Liver (tissue), 8 donors: ENCODE measurements at regions not wholly inside any gene's neighbourhood (a gene's known extent, or its start where the extent isn't known, plus 50 kb on each side); places are given as distances from the start of the nearest gene placed in this dataset.

Source experiments
- DNase-seq: peaks from one replicate; pipeline ENCODE4 v3.0.0-alpha.2; 2017; ENCODE audit warnings: low spot score
- H3K27ac ChIP-seq, 2 donors: one replicate each; pipeline ENCODE4 v1.7.0; 2013; ENCODE audit warnings: inconsistent platforms in 2 of 2, low read length in 2 of 2, control low read depth in 1 of 2, low read depth in 1 of 2, mild to moderate bottlenecking in 1 of 2
- H3K27me3 ChIP-seq, 4 donors: one replicate each; pipeline versions ENCODE4 v1.6.1 to v1.7.0; 2013; ENCODE audit warnings: low read length in 3 of 4, inconsistent platforms in 1 of 4, mild to moderate bottlenecking in 1 of 4, moderate library complexity in 1 of 4; ENCODE audit not compliant: control insufficient read depth in 4 of 4, insufficient read depth in 4 of 4
- H3K36me3 ChIP-seq, 4 donors: one replicate each; pipeline versions ENCODE4 v1.6.1 to v1.7.0; 2013; ENCODE audit warnings: low read length in 3 of 4, mild to moderate bottlenecking in 3 of 4, low read depth in 1 of 4, moderate library complexity in 1 of 4; ENCODE audit not compliant: control insufficient read depth in 4 of 4, insufficient read depth in 3 of 4
- H3K4me1 ChIP-seq, 4 donors: one replicate each; pipeline versions ENCODE4 v1.6.1 to v1.7.0; 2013; ENCODE audit warnings: low read length in 3 of 4, mild to moderate bottlenecking in 3 of 4, moderate library complexity in 1 of 4; ENCODE audit not compliant: control insufficient read depth in 4 of 4, insufficient read depth in 4 of 4
- H3K4me3 ChIP-seq, 3 donors: one replicate each; pipeline versions ENCODE4 v1.6.1 to v1.7.0; 2013; ENCODE audit warnings: low read length in 3 of 3, control low read depth in 1 of 3, low read depth in 1 of 3, mild to moderate bottlenecking in 1 of 3
- H3K9ac ChIP-seq, 2 donors: one replicate each; pipeline ENCODE4 v1.7.0; 2013; ENCODE audit warnings: low read length in 2 of 2, mild to moderate bottlenecking in 2 of 2, moderate library complexity in 2 of 2, control low read depth in 1 of 2, low read depth in 1 of 2
- H3K9me3 ChIP-seq, 4 donors: one replicate each; pipeline versions ENCODE4 v1.6.1 to v1.7.0; 2013; ENCODE audit warnings: low read length in 3 of 4; ENCODE audit not compliant: control insufficient read depth in 4 of 4
- EGR1 ChIP-seq, 2 donors: IDR thresholded peaks; 2 replicates each; pipeline ENCODE4 v1.6.1; 2016 to 2018; ENCODE audit warnings: antibody characterized with exemption in 2 of 2, low read depth in 2 of 2
- FOXA1 ChIP-seq: IDR thresholded peaks from 2 replicates; pipeline ENCODE4 v1.6.1; 2016; ENCODE audit warnings: antibody characterized with exemption
- FOXA2 ChIP-seq: IDR thresholded peaks from 2 replicates; pipeline ENCODE4 v1.6.1; 2016; ENCODE audit warnings: antibody characterized with exemption
- JUND ChIP-seq, 2 donors: IDR thresholded peaks; 2 replicates each; pipeline ENCODE4 v1.6.1; 2016; ENCODE audit warnings: antibody characterized with exemption in 2 of 2
- RAD21 ChIP-seq, 2 donors: IDR thresholded peaks; 2 replicates each; pipeline ENCODE4 v1.6.1; 2016; ENCODE audit warnings: antibody characterized with exemption in 2 of 2, mild to moderate bottlenecking in 2 of 2
- SP1 ChIP-seq: IDR thresholded peaks from 2 replicates; pipeline ENCODE4 v1.6.1; 2018; ENCODE audit warnings: antibody characterized with exemption, mild to moderate bottlenecking
- TAF1 ChIP-seq: conservative IDR thresholded peaks from 2 replicates; pipeline ENCODE4 v1.6.1; 2016; ENCODE audit warnings: antibody characterized with exemption, mild to moderate bottlenecking
- WGBS: extraction: QIAGEN DNeasy Blood & Tissue Kit; methylation state at CpG from one replicate; pipeline ENCODE4 v1.1.7; 2013; 5-methylcytosine and 5-hydroxymethylcytosine counted together
- TF ChIP-seq, protein P1 (sequence below): IDR thresholded peaks from 2 replicates; pipeline ENCODE4 v1.6.1; 2016; ENCODE audit warnings: antibody characterized with exemption
- TF ChIP-seq, protein P2 (sequence below): IDR thresholded peaks from 2 replicates; pipeline ENCODE4 v1.6.1; 2016; ENCODE audit warnings: antibody characterized with exemption
- TF ChIP-seq, protein P3 (sequence below): IDR thresholded peaks from 2 replicates; pipeline ENCODE4 v1.6.1; 2016; ENCODE audit warnings: antibody characterized with exemption
- TF ChIP-seq, protein P4 (sequence below): fragments of 150-350 bp; IDR thresholded peaks from 2 replicates; pipeline ENCODE4 v1.5.1; 2017; ENCODE audit warnings: improper control_type of control experiment, low read depth, low read length; ENCODE audit not compliant: missing input control
- donor health status: healthy.
- donor health status: healthy.
- donor health status: healthy.
- donor health status: healthy.
- donor health status: healthy.

DNA sequence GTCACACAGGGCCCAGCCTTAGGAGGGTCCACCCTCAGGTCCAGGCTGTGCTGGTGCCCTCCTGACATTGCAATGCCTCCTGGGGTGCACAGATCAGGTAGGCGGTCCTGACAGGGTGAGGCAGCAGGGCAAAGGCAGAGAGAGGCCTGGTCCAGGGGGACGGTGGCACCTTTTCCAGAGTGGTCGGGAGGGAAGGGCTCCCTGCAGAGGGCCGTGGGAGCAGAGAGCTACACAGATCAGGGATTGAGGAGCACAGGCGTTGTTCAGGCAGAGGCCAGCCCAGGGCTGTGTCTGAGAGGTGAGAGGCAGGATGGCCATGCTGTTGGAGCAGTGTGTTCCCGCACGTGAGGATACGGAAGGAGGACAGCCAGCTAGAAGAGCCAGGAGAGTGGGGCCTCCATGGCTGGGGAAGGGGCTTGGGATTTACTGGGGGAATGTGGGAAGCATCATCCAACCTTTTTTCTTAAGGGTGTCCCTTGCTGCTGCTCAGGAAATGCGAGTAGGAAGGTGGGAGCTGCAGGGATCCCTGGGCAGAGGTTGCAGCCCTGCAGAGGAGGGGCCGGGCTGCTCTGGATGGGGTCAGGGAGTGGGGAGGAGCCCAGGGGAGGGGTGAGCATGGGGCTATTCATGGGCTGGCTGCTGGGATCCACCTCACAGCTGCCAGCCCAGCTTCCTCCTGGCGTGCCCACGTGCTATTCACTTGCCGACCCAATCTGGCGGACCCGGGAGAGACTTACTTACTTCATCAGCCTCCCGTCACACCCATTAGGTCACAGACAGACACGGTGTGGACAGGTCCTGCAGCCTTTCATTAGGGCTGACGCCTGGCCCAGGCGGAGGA, 1516.4 kb downstream of the TBC1D22A start:
- peaks cover 0 to 1% (median 0%) of the 10 kb centered on the region in 4 donors for H3K9me3 ChIP-seq
- 65% methylated on average over 19 of the region's 19 CpGs for WGBS

DNA sequence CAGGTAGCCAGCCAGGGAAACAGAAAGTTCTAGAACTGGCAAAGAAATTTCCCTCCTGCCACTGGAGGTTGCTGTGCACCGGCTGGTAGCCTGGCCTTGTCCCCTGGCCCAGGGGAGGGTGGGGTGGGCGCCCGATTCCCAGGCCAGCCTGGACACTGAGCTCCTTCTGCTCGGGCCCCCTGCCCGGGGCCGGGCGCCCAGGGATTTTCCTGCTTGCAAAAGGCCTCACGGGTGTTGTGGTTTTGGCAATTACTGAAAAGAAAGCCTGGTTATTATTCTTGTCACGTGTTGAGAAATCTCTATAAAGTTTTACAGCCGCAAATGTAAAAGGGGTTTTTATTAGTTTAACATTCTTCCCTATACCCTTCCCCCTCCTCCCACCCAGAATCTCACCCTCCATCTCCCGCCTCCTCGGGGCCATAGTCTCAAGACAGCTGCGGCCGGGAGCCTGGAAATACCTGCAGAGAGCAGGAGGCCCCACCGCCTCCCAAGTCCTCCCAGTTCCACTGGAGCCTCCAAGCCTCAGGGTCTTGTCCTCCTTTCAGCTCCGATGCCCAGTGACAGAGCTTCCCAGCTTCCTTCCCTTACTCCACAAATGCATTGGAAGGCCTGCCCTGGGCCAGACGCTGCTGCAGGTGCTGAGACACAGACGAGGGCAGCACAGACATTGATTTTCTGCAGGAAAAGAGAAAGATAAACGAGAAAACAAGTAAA, 1515.6 kb downstream of the TBC1D22A start:
- no peak for DNase-seq
- 65% methylated on average over 19 of the region's 19 CpGs for WGBS
- Histone ChIP-seq H3K9me3 (no peaks in the 10 kb centered on the region), H3K4me1 (no peaks in the 10 kb centered on the region), H3K4me3 (no peak overlapping the region), H3K9ac (no peak overlapping the region), H3K27me3 (peaks cover 0 to 3% (median 1%) of the 10 kb centered on the region in 4 donors), H3K36me3 (no peaks in the 10 kb centered on the region), H3K27ac (no peak overlapping the region)
- TF ChIP-seq, protein P1, sequence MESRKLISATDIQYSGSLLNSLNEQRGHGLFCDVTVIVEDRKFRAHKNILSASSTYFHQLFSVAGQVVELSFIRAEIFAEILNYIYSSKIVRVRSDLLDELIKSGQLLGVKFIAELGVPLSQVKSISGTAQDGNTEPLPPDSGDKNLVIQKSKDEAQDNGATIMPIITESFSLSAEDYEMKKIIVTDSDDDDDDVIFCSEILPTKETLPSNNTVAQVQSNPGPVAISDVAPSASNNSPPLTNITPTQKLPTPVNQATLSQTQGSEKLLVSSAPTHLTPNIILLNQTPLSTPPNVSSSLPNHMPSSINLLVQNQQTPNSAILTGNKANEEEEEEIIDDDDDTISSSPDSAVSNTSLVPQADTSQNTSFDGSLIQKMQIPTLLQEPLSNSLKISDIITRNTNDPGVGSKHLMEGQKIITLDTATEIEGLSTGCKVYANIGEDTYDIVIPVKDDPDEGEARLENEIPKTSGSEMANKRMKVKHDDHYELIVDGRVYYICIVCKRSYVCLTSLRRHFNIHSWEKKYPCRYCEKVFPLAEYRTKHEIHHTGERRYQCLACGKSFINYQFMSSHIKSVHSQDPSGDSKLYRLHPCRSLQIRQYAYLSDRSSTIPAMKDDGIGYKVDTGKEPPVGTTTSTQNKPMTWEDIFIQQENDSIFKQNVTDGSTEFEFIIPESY = no peak
- TF ChIP-seq, protein P2, sequence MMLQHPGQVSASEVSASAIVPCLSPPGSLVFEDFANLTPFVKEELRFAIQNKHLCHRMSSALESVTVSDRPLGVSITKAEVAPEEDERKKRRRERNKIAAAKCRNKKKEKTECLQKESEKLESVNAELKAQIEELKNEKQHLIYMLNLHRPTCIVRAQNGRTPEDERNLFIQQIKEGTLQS = no peak
- no peak for TF ChIP-seq TAF1
- TF ChIP-seq, protein P3, sequence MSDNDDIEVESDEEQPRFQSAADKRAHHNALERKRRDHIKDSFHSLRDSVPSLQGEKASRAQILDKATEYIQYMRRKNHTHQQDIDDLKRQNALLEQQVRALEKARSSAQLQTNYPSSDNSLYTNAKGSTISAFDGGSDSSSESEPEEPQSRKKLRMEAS = no peak

More for the DNA sequence above, 1516.4 kb downstream of the TBC1D22A start:
- Histone ChIP-seq H3K27me3 (peaks cover 0 to 3% (median under 1%) of the 10 kb centered on the region in 4 donors), H3K4me3 (no peak overlapping the region), H3K9ac (no peak overlapping the region), H3K27ac (no peak overlapping the region), H3K36me3 (no peaks in the 10 kb centered on the region), H3K4me1 (no peaks in the 10 kb centered on the region)
- DNase-seq = no peak
- no peak for TF ChIP-seq JUND (IDR thresholded peaks at IDR 0.05)
- TF ChIP-seq FOXA2 = no peak
- no peak for TF ChIP-seq RAD21 (IDR thresholded peaks at IDR 0.05)
- TF ChIP-seq FOXA1 = no peak
- TF ChIP-seq EGR1 (IDR thresholded peaks at IDR 0.05; ENCODE audit: low read depth in 2 of 2) = no peak
- TF ChIP-seq, protein P4, sequence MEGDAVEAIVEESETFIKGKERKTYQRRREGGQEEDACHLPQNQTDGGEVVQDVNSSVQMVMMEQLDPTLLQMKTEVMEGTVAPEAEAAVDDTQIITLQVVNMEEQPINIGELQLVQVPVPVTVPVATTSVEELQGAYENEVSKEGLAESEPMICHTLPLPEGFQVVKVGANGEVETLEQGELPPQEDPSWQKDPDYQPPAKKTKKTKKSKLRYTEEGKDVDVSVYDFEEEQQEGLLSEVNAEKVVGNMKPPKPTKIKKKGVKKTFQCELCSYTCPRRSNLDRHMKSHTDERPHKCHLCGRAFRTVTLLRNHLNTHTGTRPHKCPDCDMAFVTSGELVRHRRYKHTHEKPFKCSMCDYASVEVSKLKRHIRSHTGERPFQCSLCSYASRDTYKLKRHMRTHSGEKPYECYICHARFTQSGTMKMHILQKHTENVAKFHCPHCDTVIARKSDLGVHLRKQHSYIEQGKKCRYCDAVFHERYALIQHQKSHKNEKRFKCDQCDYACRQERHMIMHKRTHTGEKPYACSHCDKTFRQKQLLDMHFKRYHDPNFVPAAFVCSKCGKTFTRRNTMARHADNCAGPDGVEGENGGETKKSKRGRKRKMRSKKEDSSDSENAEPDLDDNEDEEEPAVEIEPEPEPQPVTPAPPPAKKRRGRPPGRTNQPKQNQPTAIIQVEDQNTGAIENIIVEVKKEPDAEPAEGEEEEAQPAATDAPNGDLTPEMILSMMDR = no peak
- no peak for TF ChIP-seq SP1
- TF ChIP-seq, protein P1 = no peak
- TF ChIP-seq, protein P3 = no peak
